GM06990 (cell line): ENCODE measurements at regions not wholly inside any gene's neighbourhood (a gene's known extent, or its start where the extent isn't known, plus 50 kb on each side); places are given as distances from the start of the nearest gene placed in this dataset.

Source experiments
- DNase-seq: peaks from one replicate; pipeline ENCODE4 v3.0.0-alpha.2; 2011; ENCODE audit not compliant: insufficient read length; ENCODE audit errors: extremely low read depth
- H3K27me3 ChIP-seq: replicated peaks from 2 replicates; pipeline ENCODE4 v1.6.0; 2011; ENCODE audit warnings: low read length; ENCODE audit not compliant: control insufficient read depth, insufficient read depth
- H3K36me3 ChIP-seq: 2 replicates; pipeline ENCODE4 v1.5.1; 2011; ENCODE audit warnings: low read length; ENCODE audit not compliant: control insufficient read depth, insufficient read depth
- H3K4me3 ChIP-seq: replicated peaks from 2 replicates; pipeline ENCODE4 v1.5.1; 2011; ENCODE audit warnings: low read depth, mild to moderate bottlenecking, control low read depth, low read length
- TF ChIP-seq, protein P1 (sequence below): IDR thresholded peaks from 2 replicates; pipeline ENCODE4 v1.5.1; 2011; ENCODE audit warnings: low read length, control low read depth, mild to moderate bottlenecking, inconsistent platforms; ENCODE audit not compliant: insufficient read depth, poor library complexity, severe bottlenecking

DNA sequence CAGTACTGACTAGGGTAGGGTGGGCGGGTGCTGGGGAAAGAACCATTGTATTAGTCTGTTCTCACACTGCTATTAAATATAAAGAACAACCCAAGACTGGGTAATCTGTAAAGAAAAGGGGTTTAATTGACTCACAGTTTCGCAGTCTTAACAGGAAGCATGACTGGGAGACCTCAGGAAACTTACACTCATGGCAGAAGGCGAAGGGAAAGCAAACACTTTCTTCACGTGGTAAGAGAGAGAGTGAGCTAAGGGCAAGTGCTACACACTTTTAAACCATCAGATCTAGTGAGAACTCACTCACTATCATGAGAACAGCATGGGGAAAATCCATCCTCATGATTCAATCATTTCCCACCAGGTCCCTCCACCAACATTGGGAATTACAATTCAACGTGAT, 98.0 kb downstream of the OXSM start:
- Histone ChIP-seq H3K36me3 (no peaks in the 10 kb centered on the region), H3K27me3 (no peaks in the 10 kb centered on the region; the same call in 1 of the 2 replicates), H3K4me3 (no peak overlapping the region)
- no peak for DNase-seq
- TF ChIP-seq, protein P1, sequence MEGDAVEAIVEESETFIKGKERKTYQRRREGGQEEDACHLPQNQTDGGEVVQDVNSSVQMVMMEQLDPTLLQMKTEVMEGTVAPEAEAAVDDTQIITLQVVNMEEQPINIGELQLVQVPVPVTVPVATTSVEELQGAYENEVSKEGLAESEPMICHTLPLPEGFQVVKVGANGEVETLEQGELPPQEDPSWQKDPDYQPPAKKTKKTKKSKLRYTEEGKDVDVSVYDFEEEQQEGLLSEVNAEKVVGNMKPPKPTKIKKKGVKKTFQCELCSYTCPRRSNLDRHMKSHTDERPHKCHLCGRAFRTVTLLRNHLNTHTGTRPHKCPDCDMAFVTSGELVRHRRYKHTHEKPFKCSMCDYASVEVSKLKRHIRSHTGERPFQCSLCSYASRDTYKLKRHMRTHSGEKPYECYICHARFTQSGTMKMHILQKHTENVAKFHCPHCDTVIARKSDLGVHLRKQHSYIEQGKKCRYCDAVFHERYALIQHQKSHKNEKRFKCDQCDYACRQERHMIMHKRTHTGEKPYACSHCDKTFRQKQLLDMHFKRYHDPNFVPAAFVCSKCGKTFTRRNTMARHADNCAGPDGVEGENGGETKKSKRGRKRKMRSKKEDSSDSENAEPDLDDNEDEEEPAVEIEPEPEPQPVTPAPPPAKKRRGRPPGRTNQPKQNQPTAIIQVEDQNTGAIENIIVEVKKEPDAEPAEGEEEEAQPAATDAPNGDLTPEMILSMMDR = no peak

DNA sequence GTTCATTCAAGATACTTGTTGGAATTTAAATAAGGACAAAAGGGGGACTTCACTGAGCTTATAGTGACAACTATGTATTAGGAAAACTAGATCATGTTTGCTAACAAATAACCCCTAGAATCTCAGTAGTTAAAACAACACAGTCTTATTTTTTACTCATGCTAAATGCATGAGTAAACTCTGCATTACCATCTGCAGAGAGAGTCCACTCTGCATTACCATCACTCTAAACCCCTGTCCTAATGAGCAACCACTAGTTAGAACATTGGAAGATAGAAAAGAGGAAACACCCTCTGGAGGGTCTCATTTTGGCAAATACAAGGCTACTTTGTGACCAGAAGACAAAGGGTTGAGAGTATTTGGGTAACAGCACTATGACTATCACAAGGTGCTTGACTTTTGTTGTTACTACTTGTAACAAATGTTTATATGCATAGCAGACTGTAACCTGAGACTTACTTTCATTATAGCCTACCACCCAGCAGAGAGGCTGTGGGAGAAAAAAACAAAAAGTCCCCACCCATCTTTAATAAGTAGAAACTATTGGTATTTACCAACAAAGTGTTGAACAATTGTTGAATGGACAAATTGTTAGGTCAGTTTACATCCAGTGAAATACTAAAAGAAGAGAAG, 99.1 kb downstream of the OXSM start:
- Histone ChIP-seq H3K27me3 (no peaks in the 10 kb centered on the region; the same call in 1 of the 2 replicates), H3K36me3 (no peaks in the 10 kb centered on the region), H3K4me3 (no peak overlapping the region)
- DNase-seq = no peak
- TF ChIP-seq, protein P1 = no peak

DNA sequence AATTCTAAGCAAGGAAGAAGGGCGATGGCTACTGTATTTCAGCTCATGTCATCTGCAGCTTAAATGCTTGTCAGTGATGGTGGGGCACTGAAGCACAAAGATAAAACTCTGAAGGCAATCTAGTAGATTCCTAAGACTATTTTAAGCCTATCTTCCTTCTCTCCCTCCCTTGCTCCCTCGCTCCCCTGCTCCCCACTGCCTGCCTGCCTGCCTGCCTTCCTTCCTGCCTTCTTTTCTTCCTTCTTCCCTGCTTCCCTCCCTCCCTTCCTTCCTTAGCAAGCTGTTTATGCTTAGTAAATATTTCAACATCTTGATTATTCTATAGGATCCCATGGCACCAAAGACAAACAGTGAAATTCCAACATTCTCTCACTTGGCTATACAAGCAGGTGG, 99.6 kb downstream of the OXSM start:
- no peak overlapping the region for H3K4me3 ChIP-seq
- no peaks in the 10 kb centered on the region for H3K36me3 ChIP-seq
- H3K27me3 ChIP-seq = no peaks in the 10 kb centered on the region; the same call in 1 of the 2 replicates
- DNase-seq = no peak
- TF ChIP-seq, protein P1 = no peak

DNA sequence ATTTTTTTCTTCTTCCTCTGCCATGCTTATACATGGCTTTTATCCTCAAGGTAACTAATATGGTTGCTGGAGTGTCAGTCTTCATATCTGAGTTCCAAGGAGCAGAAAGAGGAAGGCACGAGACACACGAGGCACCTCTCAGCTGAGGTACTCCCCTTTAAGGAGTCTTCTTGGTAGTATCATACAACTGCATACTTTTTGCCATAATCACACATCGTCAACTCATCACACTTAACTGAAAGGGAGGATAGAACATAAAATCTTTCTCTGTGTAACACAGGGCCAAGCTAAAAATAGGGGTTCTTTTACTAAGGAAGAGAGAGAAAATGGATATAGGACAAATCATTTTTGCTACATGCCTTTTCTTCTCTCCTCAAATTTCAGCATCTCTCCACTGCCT, 104.2 kb downstream of the OXSM start:
- DNase-seq = no peak
- Histone ChIP-seq H3K27me3 (no peaks in the 10 kb centered on the region), H3K36me3 (no peaks in the 10 kb centered on the region), H3K4me3 (no peak overlapping the region)
- TF ChIP-seq, protein P1 = no peak

DNA sequence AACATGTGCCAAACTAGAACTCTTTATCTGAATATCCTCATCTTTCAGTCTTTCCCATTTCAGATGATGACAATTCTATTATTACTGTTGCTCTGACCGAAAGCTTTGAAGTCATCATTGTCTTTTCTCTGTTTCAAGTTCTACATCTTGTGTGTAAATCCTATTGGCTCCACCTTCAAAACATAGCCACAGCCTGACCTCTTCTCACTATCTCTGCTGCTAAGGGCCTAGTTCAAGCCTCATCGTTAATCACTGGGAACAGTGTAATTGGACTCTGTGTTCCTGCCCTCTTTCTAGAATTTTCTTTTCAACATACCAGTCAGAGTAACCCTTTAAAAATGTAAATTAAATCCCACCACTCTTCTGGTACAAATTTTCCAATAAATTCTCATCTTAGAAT, 105.1 kb downstream of the OXSM start:
- Histone ChIP-seq H3K36me3 (no peaks in the 10 kb centered on the region), H3K27me3 (no peaks in the 10 kb centered on the region), H3K4me3 (no peak overlapping the region)
- TF ChIP-seq, protein P1 = no peak
- no peak for DNase-seq

DNA sequence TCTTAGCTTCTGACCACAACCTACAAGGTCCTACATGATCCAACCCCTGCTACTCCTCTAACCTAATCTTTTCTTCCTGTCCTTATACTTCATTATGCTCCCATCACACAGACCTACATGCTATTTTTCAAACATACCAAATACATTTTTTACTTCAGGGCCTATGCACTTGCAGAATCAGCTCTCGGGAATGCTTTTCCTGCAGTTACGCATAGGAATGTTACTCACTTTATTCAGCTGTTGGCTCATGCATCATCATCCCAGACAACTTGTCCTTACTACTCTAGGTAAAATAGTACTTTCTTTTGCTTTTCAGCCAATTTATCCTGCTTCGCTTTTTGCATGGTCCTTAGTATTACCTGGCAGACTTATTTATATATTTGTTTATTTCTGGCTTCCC, 105.6 kb downstream of the OXSM start:
- Histone ChIP-seq H3K4me3 (no peak overlapping the region), H3K36me3 (no peaks in the 10 kb centered on the region), H3K27me3 (no peaks in the 10 kb centered on the region)
- DNase-seq = no peak
- TF ChIP-seq, protein P1 = no peak
